ENCODE measurements at regions not wholly inside any gene's neighbourhood (a gene's known extent, or its start where the extent isn't known, plus 50 kb on each side); places are given as distances from the start of the nearest gene placed in this dataset.

- TF ChIP-seq CTCF (IDR thresholded peaks at IDR 0.05; ENCODE audit: low read length) (no peak), EZH2 (IDR thresholded peaks at IDR 0.05; ENCODE audit: borderline replicate concordance, low read length) (no peak)
Observed at GRCh38 chr2:150303281-150303680, 184.2 kb downstream of the RND3 start.
